HepG2 (cell line): ENCODE measurements at regions not wholly inside any gene's neighbourhood (a gene's known extent, or its start where the extent isn't known, plus 50 kb on each side); places are given as distances from the start of the nearest gene placed in this dataset.

ENCODE experiments used
- ATAC-seq: fragments of 200-7000 bp; cut with Tn5 transposase; 3 replicates; pipeline ENCODE4 v1.9.1; 2020; ENCODE audit warnings: mild to moderate bottlenecking, moderate library complexity
- BruUV-seq: library from RNA; stranded (reverse); fragments of 400-500 nt; replicated peaks from 2 replicates; lab custom pipeline; 2021; lab: Mats Ljungman, UMichigan
- CTCF ChIA-PET: fragments of 300-600 bp; formaldehyde crosslinking; extraction: SDS; loops from one replicate; lab custom pipeline; 2021; ENCODE audit warnings: low total read pairs, inconsistent platforms, low intra/inter-chr PET ratio; lab: Yijun Ruan, JAX
- POLR2A ChIA-PET: fragments of 350-600 bp; sonication (Branson Sonifier 250); formaldehyde crosslinking; loops from one replicate; lab custom pipeline; 2020; ENCODE audit warnings: antibody characterized with exemption, inconsistent platforms; lab: Yijun Ruan, JAX
- DNase-seq: peaks from one replicate; pipeline ENCODE4 v3.0.0-alpha.2; 2015; ENCODE audit warnings: low spot score
- FAIRE-seq: peaks from 3 replicates; lab custom pipeline; 2011; peaks lifted over from hg19 to GRCh38; lab: Jason Lieb, UNC
- H2AFZ ChIP-seq: one replicate; pipeline ENCODE4 v1.6.1; 2011; ENCODE audit warnings: low read length, inconsistent platforms
- H3K27ac ChIP-seq: fragments of 300-600 bp; 3 replicates; pipeline ENCODE4 v1.8.0; 2011; ENCODE audit warnings: mixed run types, mild to moderate bottlenecking, mixed read lengths, low read length, inconsistent platforms; ENCODE audit not compliant: insufficient read depth; ENCODE audit errors: extremely low read length
- H3K27me3 ChIP-seq, 2 experiments: fragments of 200-600 bp in 1 of 2; 2 replicates in 1 of 2; 3 replicates in 1 of 2; pipeline versions ENCODE4 v1.6.0 to v1.8.0; 2011; ENCODE audit warnings: low read length in 2 of 2, mild to moderate bottlenecking in 2 of 2, moderate library complexity in 2 of 2, inconsistent platforms in 1 of 2; ENCODE audit not compliant: insufficient read depth in 2 of 2, control insufficient read depth in 1 of 2
- H3K36me3 ChIP-seq, 2 experiments: fragments of 200-600 bp in 1 of 2; replicated peaks in 1 of 2; 2 replicates in 1 of 2; 3 replicates in 1 of 2; pipeline versions ENCODE4 v1.5.1 to v1.8.0; 2011; ENCODE audit warnings: low read length in 2 of 2, inconsistent platforms in 1 of 2; ENCODE audit not compliant: insufficient read depth in 2 of 2, control insufficient read depth in 1 of 2
- H3K4me1 ChIP-seq: 2 replicates; pipeline ENCODE4 v1.5.1; 2012; ENCODE audit warnings: low read length, inconsistent platforms; ENCODE audit not compliant: insufficient read depth
- H3K4me2 ChIP-seq: 2 replicates; pipeline ENCODE4 v1.6.0; 2011; ENCODE audit warnings: low read depth, low read length, inconsistent platforms
- H3K4me3 ChIP-seq, 3 experiments: fragments of 200-600 bp in 1 of 3; sonication (generic), shearing (Covaris generic) in 1 of 3; replicated peaks in 1 of 3; 2 replicates each; pipeline ENCODE4 v1.5.1; 2011 to 2016; ENCODE audit warnings: low read length in 3 of 3, inconsistent platforms in 2 of 3, low read depth in 2 of 3, mild to moderate bottlenecking in 2 of 3, control low read depth in 1 of 3, mixed read lengths in 1 of 3; ENCODE audit not compliant: insufficient read depth in 1 of 3
- H3K79me2 ChIP-seq: one replicate; pipeline ENCODE4 v1.6.1; 2011; ENCODE audit warnings: low read length, inconsistent platforms; ENCODE audit not compliant: insufficient read depth
- H3K9ac ChIP-seq: 2 replicates; pipeline ENCODE4 v1.6.0; 2011; ENCODE audit warnings: mild to moderate bottlenecking, low read depth, low read length, inconsistent platforms; ENCODE audit not compliant: insufficient read depth
- H3K9me3 ChIP-seq: 2 replicates; pipeline ENCODE4 v1.5.1; 2012; ENCODE audit warnings: mild to moderate bottlenecking, low read length
- H4K20me1 ChIP-seq: 2 replicates; pipeline ENCODE4 v1.6.0; 2011; ENCODE audit warnings: inconsistent platforms, mild to moderate bottlenecking, low read length, moderate library complexity; ENCODE audit not compliant: insufficient read depth
- GPN1 ChIP-seq: sonication (generic); formaldehyde crosslinking; IDR thresholded peaks from 2 replicates; pipeline ENCODE4 v1.5.1; 2020; ENCODE audit warnings: missing genetic modification reagents, borderline replicate concordance
- JARID2 ChIP-seq: sonication (generic); formaldehyde crosslinking; IDR thresholded peaks from 2 replicates; pipeline ENCODE4 v1.8.1; 2023; ENCODE audit warnings: missing genetic modification reagents, inconsistent platforms; ENCODE audit not compliant: insufficient replicate concordance
- MED13 ChIP-seq: sonication (generic); formaldehyde crosslinking; IDR thresholded peaks from 2 replicates; pipeline ENCODE4 v1.5.0; 2020; ENCODE audit warnings: missing genetic modification reagents
- ZNF839 ChIP-seq: sonication (generic); formaldehyde crosslinking; IDR thresholded peaks from 2 replicates; pipeline ENCODE4 v1.4.0; 2020; ENCODE audit warnings: missing genetic modification reagents, mild to moderate bottlenecking, borderline replicate concordance
- ZSCAN29 ChIP-seq: sonication (generic); formaldehyde crosslinking; conservative IDR thresholded peaks from 2 replicates; pipeline ENCODE4 v1.4.0; 2020; ENCODE audit warnings: mild to moderate bottlenecking, missing genetic modification reagents
- WGBS: methylation state at CpG from one replicate; pipeline ENCODE4 v1.1.6; 2017; ENCODE audit warnings: low lambda C conversion rate; 5-methylcytosine and 5-hydroxymethylcytosine counted together
- in situ Hi-C: cut with HindIII; loops from 2 replicates; pipeline ENCODE4 v1.10.0; 2017; ENCODE audit warnings: low pct_unique_long_range_greater_than_20kb; ENCODE audit not compliant: extremely low pct_ligation_motif_present
- intact Hi-C: fragments of 100-400 bp; cut with micrococcal nuclease; formaldehyde crosslinking; loops from one replicate; pipeline ENCODE4 v1.10.0; 2022; ENCODE audit not compliant: unreplicated experiment
- TF ChIP-seq, protein P1 (sequence below): sonication (generic); formaldehyde crosslinking; conservative IDR thresholded peaks from 2 replicates; pipeline ENCODE4 v1.8.0; 2022; ENCODE audit warnings: mild to moderate bottlenecking, moderate library complexity, missing genetic modification reagents
- TF ChIP-seq, protein P2 (sequence below): sonication (generic); formaldehyde crosslinking; conservative IDR thresholded peaks from 2 replicates; pipeline ENCODE4 v1.4.0; 2020; ENCODE audit warnings: missing genetic modification reagents
- TF ChIP-seq, protein P3 (sequence below), 2 experiments: fragments of 450-650 bp in 1 of 2; sonication (generic) in 1 of 2; formaldehyde crosslinking in 1 of 2; IDR thresholded peaks; 2 replicates each; pipeline versions ENCODE4 v1.6.1 to v1.8.0; 2016 to 2022; ENCODE audit warnings: antibody characterized with exemption in 1 of 2, mild to moderate bottlenecking in 1 of 2, missing genetic modification reagents in 1 of 2
- TF ChIP-seq, protein P4 (sequence below): sonication (generic); formaldehyde crosslinking; IDR thresholded peaks from 2 replicates; pipeline ENCODE4 v1.4.0; 2020; ENCODE audit warnings: mild to moderate bottlenecking, missing genetic modification reagents

DNA sequence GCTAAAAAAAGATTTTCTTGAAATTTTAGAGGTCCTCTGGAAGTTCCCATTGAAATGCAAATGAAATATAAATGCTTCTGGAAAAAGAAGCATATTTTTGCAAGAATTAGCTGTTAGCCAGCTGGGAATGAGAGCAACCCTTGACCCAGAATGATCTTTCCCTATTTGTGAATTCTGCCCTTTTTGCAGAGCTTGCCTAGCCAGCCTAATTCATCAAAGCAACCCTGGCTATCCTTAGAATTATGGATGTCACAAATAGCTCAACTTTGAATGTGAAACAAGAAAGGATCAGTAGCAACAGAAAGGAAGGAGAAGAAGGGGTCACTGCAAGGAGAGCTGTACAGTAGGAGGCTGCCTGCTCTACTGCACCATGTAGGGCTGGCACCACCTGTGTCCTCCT lies 345.9 kb downstream of the EFNA5 start (continued):
- TF ChIP-seq, protein P1, sequence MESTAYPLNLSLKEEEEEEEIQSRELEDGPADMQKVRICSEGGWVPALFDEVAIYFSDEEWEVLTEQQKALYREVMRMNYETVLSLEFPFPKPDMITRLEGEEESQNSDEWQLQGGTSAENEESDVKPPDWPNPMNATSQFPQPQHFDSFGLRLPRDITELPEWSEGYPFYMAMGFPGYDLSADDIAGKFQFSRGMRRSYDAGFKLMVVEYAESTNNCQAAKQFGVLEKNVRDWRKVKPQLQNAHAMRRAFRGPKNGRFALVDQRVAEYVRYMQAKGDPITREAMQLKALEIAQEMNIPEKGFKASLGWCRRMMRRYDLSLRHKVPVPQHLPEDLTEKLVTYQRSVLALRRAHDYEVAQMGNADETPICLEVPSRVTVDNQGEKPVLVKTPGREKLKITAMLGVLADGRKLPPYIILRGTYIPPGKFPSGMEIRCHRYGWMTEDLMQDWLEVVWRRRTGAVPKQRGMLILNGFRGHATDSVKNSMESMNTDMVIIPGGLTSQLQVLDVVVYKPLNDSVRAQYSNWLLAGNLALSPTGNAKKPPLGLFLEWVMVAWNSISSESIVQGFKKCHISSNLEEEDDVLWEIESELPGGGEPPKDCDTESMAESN (CRISPR knock-in tag): no peak
- no peak for TF ChIP-seq MED13 (CRISPR knock-in tag)

DNA sequence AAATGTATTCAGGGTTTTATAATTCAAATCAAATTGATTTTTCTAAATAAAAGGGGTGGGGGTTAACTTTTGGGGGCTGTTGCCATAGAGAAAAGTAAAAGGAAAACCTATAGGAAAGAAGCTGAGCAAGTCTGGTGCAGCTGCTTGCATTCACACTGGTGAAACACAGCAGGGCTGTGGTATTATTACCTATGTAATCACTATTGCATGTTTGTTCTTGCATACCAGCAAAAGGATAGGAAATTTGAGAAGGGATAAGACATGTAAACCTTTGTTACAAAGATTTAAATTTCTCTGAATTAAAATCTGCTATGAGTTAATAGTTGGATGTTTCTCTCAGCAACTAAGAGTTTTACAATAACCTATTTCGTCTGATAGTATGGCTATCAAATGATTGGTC lies 346.7 kb downstream of the EFNA5 start:
- POLR2A ChIA-PET: no interaction called here
- H3K36me3 ChIP-seq: no peaks in the 10 kb centered on the region
- FAIRE-seq (no peak), ATAC-seq (no peak), DNase-seq (no peak)
- no peaks in the 10 kb centered on the region for H3K79me2 ChIP-seq
- H3K4me2 ChIP-seq: no peak overlapping the region
- BruUV-seq: no TSS peak
- H3K4me1 ChIP-seq: no peaks in the 10 kb centered on the region
- 0% methylated on average over 1 of the region's 1 CpG for WGBS
- no peaks in the 10 kb centered on the region for H3K27me3 ChIP-seq
- H3K4me3 ChIP-seq: no peak overlapping the region
- no peak overlapping the region for H3K9ac ChIP-seq
- no peaks in the 10 kb centered on the region for H3K9me3 ChIP-seq
- no peak overlapping the region for H2AFZ ChIP-seq
- in situ Hi-C loops (no loop called here), intact Hi-C loops (no loop called here)
- no peaks in the 10 kb centered on the region for H4K20me1 ChIP-seq
- no peak overlapping the region for H3K27ac ChIP-seq
- CTCF ChIA-PET: no interaction called here
- TF ChIP-seq, protein P2, sequence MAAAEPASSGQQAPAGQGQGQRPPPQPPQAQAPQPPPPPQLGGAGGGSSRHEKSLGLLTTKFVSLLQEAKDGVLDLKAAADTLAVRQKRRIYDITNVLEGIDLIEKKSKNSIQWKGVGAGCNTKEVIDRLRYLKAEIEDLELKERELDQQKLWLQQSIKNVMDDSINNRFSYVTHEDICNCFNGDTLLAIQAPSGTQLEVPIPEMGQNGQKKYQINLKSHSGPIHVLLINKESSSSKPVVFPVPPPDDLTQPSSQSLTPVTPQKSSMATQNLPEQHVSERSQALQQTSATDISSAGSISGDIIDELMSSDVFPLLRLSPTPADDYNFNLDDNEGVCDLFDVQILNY: no peak
- TF ChIP-seq JARID2 (CRISPR knock-in tag) (no peak), ZSCAN29 (no peak), ZNF839 (CRISPR knock-in tag) (no peak), GPN1 (CRISPR knock-in tag) (no peak)
- TF ChIP-seq, protein P3, sequence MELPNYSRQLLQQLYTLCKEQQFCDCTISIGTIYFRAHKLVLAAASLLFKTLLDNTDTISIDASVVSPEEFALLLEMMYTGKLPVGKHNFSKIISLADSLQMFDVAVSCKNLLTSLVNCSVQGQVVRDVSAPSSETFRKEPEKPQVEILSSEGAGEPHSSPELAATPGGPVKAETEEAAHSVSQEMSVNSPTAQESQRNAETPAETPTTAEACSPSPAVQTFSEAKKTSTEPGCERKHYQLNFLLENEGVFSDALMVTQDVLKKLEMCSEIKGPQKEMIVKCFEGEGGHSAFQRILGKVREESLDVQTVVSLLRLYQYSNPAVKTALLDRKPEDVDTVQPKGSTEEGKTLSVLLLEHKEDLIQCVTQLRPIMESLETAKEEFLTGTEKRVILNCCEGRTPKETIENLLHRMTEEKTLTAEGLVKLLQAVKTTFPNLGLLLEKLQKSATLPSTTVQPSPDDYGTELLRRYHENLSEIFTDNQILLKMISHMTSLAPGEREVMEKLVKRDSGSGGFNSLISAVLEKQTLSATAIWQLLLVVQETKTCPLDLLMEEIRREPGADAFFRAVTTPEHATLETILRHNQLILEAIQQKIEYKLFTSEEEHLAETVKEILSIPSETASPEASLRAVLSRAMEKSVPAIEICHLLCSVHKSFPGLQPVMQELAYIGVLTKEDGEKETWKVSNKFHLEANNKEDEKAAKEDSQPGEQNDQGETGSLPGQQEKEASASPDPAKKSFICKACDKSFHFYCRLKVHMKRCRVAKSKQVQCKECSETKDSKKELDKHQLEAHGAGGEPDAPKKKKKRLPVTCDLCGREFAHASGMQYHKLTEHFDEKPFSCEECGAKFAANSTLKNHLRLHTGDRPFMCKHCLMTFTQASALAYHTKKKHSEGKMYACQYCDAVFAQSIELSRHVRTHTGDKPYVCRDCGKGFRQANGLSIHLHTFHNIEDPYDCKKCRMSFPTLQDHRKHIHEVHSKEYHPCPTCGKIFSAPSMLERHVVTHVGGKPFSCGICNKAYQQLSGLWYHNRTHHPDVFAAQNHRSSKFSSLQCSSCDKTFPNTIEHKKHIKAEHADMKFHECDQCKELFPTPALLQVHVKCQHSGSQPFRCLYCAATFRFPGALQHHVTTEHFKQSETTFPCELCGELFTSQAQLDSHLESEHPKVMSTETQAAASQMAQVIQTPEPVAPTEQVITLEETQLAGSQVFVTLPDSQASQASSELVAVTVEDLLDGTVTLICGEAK (IDR thresholded peaks at IDR 0.05): no peak
- TF ChIP-seq, protein P3 (CRISPR knock-in tag; IDR thresholded peaks at IDR 0.05): no peak
- TF ChIP-seq, protein P4, sequence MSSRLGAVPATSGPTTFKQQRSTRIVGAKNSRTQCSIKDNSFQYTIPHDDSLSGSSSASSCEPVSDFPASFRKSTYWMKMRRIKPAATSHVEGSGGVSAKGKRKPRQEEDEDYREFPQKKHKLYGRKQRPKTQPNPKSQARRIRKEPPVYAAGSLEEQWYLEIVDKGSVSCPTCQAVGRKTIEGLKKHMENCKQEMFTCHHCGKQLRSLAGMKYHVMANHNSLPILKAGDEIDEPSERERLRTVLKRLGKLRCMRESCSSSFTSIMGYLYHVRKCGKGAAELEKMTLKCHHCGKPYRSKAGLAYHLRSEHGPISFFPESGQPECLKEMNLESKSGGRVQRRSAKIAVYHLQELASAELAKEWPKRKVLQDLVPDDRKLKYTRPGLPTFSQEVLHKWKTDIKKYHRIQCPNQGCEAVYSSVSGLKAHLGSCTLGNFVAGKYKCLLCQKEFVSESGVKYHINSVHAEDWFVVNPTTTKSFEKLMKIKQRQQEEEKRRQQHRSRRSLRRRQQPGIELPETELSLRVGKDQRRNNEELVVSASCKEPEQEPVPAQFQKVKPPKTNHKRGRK (CRISPR knock-in tag): no peak
